GM23248 (cell line): ENCODE measurements at regions not wholly inside any gene's neighbourhood (a gene's known extent, or its start where the extent isn't known, plus 50 kb on each side); places are given as distances from the start of the nearest gene placed in this dataset.

ENCODE experiments used
- EZH2 ChIP-seq: fragments of 200-600 bp; sonication (generic); IDR thresholded peaks from 2 replicates; pipeline ENCODE4 v1.6.1; 2018; ENCODE audit warnings: antibody characterized with exemption, mild to moderate bottlenecking; ENCODE audit not compliant: insufficient read depth, poor library complexity, severe bottlenecking
- EZH2phosphoT487 ChIP-seq: fragments of 200-600 bp; sonication (generic); IDR thresholded peaks from 2 replicates; pipeline ENCODE4 v1.6.1; 2018; ENCODE audit warnings: antibody characterized with exemption, moderate library complexity, mild to moderate bottlenecking, low read depth; ENCODE audit not compliant: insufficient read depth

DNA sequence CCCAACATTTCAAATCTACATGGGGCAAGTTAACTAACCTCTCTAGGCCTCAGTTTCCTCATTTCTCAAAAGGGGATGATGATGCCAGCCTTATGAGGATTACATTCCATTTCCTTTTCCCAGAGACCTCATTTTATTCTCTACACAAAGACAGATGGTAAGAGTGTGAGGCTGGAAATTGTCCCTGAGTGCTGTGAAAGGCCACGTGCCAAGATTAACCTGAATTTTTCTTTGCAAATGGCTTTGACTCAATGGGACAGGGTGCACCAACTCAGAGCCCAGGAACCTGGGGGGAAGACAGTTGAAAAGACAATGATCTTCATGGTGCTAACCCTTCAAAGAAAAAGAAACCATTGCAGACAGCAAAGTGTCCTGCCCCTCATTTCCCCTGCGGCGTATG lies 332.8 kb downstream of the TMEM114 start:
- TF ChIP-seq EZH2 (no peak), EZH2phosphoT487 (no peak)
